Neural crest cell (in vitro differentiated cells): ENCODE measurements at regions not wholly inside any gene's neighbourhood (a gene's known extent, or its start where the extent isn't known, plus 50 kb on each side); places are given as distances from the start of the nearest gene placed in this dataset.

Experiments
- DNase-seq: peaks from one replicate; pipeline ENCODE4 v3.0.0; 2021; ENCODE audit warnings: low read depth, mixed read lengths, low spot score
- H3K27ac Mint-ChIP-seq: one replicate; pipeline ENCODE4 v1.8.0; 2021; ENCODE audit warnings: mild to moderate bottlenecking, mixed read lengths; ENCODE audit not compliant: unreplicated experiment
- H3K27me3 Mint-ChIP-seq: 2 replicates; pipeline ENCODE4 v1.8.0; 2021; ENCODE audit warnings: low read depth, mild to moderate bottlenecking, mixed read lengths
- H3K36me3 Mint-ChIP-seq: 2 replicates; pipeline ENCODE4 v1.8.0; 2021; ENCODE audit warnings: low read depth, mild to moderate bottlenecking, mixed read lengths
- H3K4me1 Mint-ChIP-seq: 2 replicates; pipeline ENCODE4 v1.8.0; 2021; ENCODE audit warnings: mixed read lengths
- H3K4me3 Mint-ChIP-seq: one replicate; pipeline ENCODE4 v1.8.0; 2021; ENCODE audit warnings: mild to moderate bottlenecking, mixed read lengths
- H3K9me3 Mint-ChIP-seq: 2 replicates; pipeline ENCODE4 v1.8.0; 2021; ENCODE audit warnings: mixed read lengths
- CTCF ChIP-seq: fragments of 200-600 bp; sonication (generic); conservative IDR thresholded peaks from 2 replicates; pipeline ENCODE4 v1.5.0; 2021; ENCODE audit warnings: antibody characterized with exemption, mild to moderate bottlenecking

- H3K4me1 Mint-ChIP-seq, result no peaks in the 10 kb centered on the region
- DNase-seq, result no peak
- no peak overlapping the region for H3K27ac Mint-ChIP-seq
- no peaks in the 10 kb centered on the region for H3K36me3 Mint-ChIP-seq
- no peak overlapping the region for H3K4me3 Mint-ChIP-seq
- no peak for TF ChIP-seq CTCF
- no peaks in the 10 kb centered on the region for H3K27me3 Mint-ChIP-seq
- H3K9me3 Mint-ChIP-seq, result peaks cover 2% of the 10 kb centered on the region
Measured at GRCh38 chr4:180189666-180190065, 2053.5 kb upstream of the TENM3 start.

- DNase-seq, result no peak
- Mint-ChIP-seq H3K9me3 (peaks cover 2% of the 10 kb centered on the region), H3K27me3 (no peaks in the 10 kb centered on the region), H3K4me3 (no peak overlapping the region), H3K36me3 (no peaks in the 10 kb centered on the region), H3K4me1 (no peaks in the 10 kb centered on the region), H3K27ac (no peak overlapping the region)
- no peak for TF ChIP-seq CTCF
Measured at GRCh38 chr4:180190382-180190781, 2052.8 kb upstream of the TENM3 start.

GRCh38 chr4:180197471-180197870 is 2045.7 kb upstream of the TENM3 start:
- H3K27ac Mint-ChIP-seq, result no peak overlapping the region
- peaks cover 2% of the 10 kb centered on the region for H3K9me3 Mint-ChIP-seq
- H3K4me3 Mint-ChIP-seq, result no peak overlapping the region
- no peak for DNase-seq
- TF ChIP-seq CTCF, result no peak
- H3K36me3 Mint-ChIP-seq, result no peaks in the 10 kb centered on the region
- no peaks in the 10 kb centered on the region for H3K4me1 Mint-ChIP-seq
- no peaks in the 10 kb centered on the region for H3K27me3 Mint-ChIP-seq

GRCh38 chr4:180203349-180203748 is 2039.9 kb upstream of the TENM3 start:
- Mint-ChIP-seq H3K27ac (no peak overlapping the region), H3K27me3 (no peaks in the 10 kb centered on the region)

GRCh38 chr4:180205276-180205675 is 2037.9 kb upstream of the TENM3 start:
- Mint-ChIP-seq H3K27ac (no peak overlapping the region), H3K9me3 (no peaks in the 10 kb centered on the region), H3K4me1 (no peaks in the 10 kb centered on the region), H3K27me3 (no peaks in the 10 kb centered on the region), H3K4me3 (no peak overlapping the region), H3K36me3 (no peaks in the 10 kb centered on the region)
- DNase-seq, result no peak
- no peak for TF ChIP-seq CTCF

More at GRCh38 chr4:180203349-180203748, 2039.9 kb upstream of the TENM3 start:
- Mint-ChIP-seq H3K36me3 (no peaks in the 10 kb centered on the region), H3K9me3 (no peaks in the 10 kb centered on the region), H3K4me3 (no peak overlapping the region), H3K4me1 (no peaks in the 10 kb centered on the region)
- DNase-seq, result no peak
- no peak for TF ChIP-seq CTCF

GRCh38 chr4:180207921-180208320 is 2035.3 kb upstream of the TENM3 start:
- Mint-ChIP-seq H3K4me3 (no peak overlapping the region), H3K27ac (no peak overlapping the region), H3K4me1 (no peaks in the 10 kb centered on the region), H3K9me3 (no peaks in the 10 kb centered on the region), H3K27me3 (no peaks in the 10 kb centered on the region), H3K36me3 (no peaks in the 10 kb centered on the region)
- no peak for TF ChIP-seq CTCF
- DNase-seq, result no peak
